WTC11 (cell line): ENCODE measurements at regions not wholly inside any gene's neighbourhood (a gene's known extent, or its start where the extent isn't known, plus 50 kb on each side); places are given as distances from the start of the nearest gene placed in this dataset.

Experiments
- ATAC-seq: fragments of 200-7000 bp; cut with Tn5 transposase; 2 replicates; pipeline ENCODE4 v1.10.0; 2021; ENCODE audit warnings: mild to moderate bottlenecking, moderate library complexity
- CTCF ChIA-PET: fragments of 300-600 bp; sonication (Branson Sonifier 250); formaldehyde crosslinking; loops from one replicate; lab custom pipeline; 2021; ENCODE audit warnings: antibody characterized with exemption; lab: Charles Lee
- POLR2A ChIA-PET: fragments of 350-600 bp; sonication (Branson Sonifier 250); formaldehyde crosslinking; loops from one replicate; lab custom pipeline; 2021; ENCODE audit warnings: antibody characterized with exemption; lab: Charles Lee
- DNase-seq: peaks from one replicate; pipeline ENCODE4 v3.0.0; 2021; ENCODE audit warnings: low spot score
- H3K27ac Mint-ChIP-seq: 2 replicates; pipeline ENCODE4 v1.8.0; 2021; ENCODE audit warnings: mixed read lengths
- H3K27me3 Mint-ChIP-seq: 2 replicates; pipeline ENCODE4 v1.8.0; 2021; ENCODE audit warnings: low read depth, mild to moderate bottlenecking, moderate library complexity, mixed read lengths
- H3K36me3 Mint-ChIP-seq: 2 replicates; pipeline ENCODE4 v1.8.0; 2021; ENCODE audit warnings: mixed read lengths
- H3K4me1 Mint-ChIP-seq: 2 replicates; pipeline ENCODE4 v1.8.0; 2022; ENCODE audit warnings: mixed read lengths
- H3K4me3 Mint-ChIP-seq: 2 replicates; pipeline ENCODE4 v1.8.0; 2021; ENCODE audit warnings: mild to moderate bottlenecking, moderate library complexity, mixed read lengths
- H3K9me3 Mint-ChIP-seq: 2 replicates; pipeline ENCODE4 v1.8.0; 2021; ENCODE audit warnings: mixed read lengths
- ARID4B ChIP-seq: sonication (generic); formaldehyde crosslinking; IDR thresholded peaks from 2 replicates; pipeline ENCODE4 v1.8.0; 2023; ENCODE audit warnings: missing genetic modification reagents, mild to moderate bottlenecking, borderline replicate concordance
- CDX4 ChIP-seq: fragments of 250-450 bp; sonication (Bioruptor Pico); IDR thresholded peaks from 2 replicates; pipeline ENCODE4 v1.9.0; 2021; ENCODE audit warnings: moderate library complexity, mild to moderate bottlenecking, inconsistent platforms, borderline replicate concordance
- CREB1 ChIP-seq: sonication (generic); formaldehyde crosslinking; IDR thresholded peaks from 2 replicates; pipeline ENCODE4 v1.8.0; 2023; ENCODE audit warnings: mild to moderate bottlenecking, missing genetic modification reagents
- E2F1 ChIP-seq: sonication (generic); formaldehyde crosslinking; IDR thresholded peaks from 2 replicates; pipeline ENCODE4 v1.8.0; 2022; ENCODE audit warnings: mild to moderate bottlenecking, missing genetic modification reagents
- E2F5 ChIP-seq: sonication (generic); formaldehyde crosslinking; IDR thresholded peaks from 2 replicates; pipeline ENCODE4 v1.8.1; 2022; ENCODE audit warnings: mild to moderate bottlenecking, moderate library complexity, missing genetic modification reagents
- ETV6 ChIP-seq: sonication (generic); formaldehyde crosslinking; IDR thresholded peaks from 2 replicates; pipeline ENCODE4 v1.8.1; 2022; ENCODE audit warnings: mild to moderate bottlenecking, missing genetic modification reagents
- FOXK1 ChIP-seq: sonication (generic); formaldehyde crosslinking; IDR thresholded peaks from 2 replicates; pipeline ENCODE4 v1.8.0; 2022; ENCODE audit warnings: mild to moderate bottlenecking, moderate library complexity, missing genetic modification reagents
- FOXP1 ChIP-seq: sonication (generic); formaldehyde crosslinking; IDR thresholded peaks from 2 replicates; pipeline ENCODE4 v1.8.0; 2022; ENCODE audit warnings: missing genetic modification reagents, mild to moderate bottlenecking, moderate library complexity, borderline replicate concordance
- GTF2I ChIP-seq: fragments of 250-450 bp; sonication (Bioruptor Pico); conservative IDR thresholded peaks from 2 replicates; pipeline ENCODE4 v1.4.0; 2021; ENCODE audit warnings: mild to moderate bottlenecking
- HMGXB4 ChIP-seq: sonication (generic); formaldehyde crosslinking; IDR thresholded peaks from 2 replicates; pipeline ENCODE4 v1.8.1; 2023; ENCODE audit warnings: mild to moderate bottlenecking, moderate library complexity, missing genetic modification reagents
- JUN ChIP-seq: sonication (generic); formaldehyde crosslinking; IDR thresholded peaks from 2 replicates; pipeline ENCODE4 v1.8.0; 2023; ENCODE audit warnings: mild to moderate bottlenecking, missing genetic modification reagents
- NFATC4 ChIP-seq: fragments of 250-450 bp; sonication (Bioruptor Pico); IDR thresholded peaks from 2 replicates; pipeline ENCODE4 v1.9.0; 2021; ENCODE audit warnings: mild to moderate bottlenecking
- NFE2L1 ChIP-seq: sonication (generic); formaldehyde crosslinking; IDR thresholded peaks from 2 replicates; pipeline ENCODE4 v1.8.1; 2023; ENCODE audit warnings: missing genetic modification reagents
- NFYB ChIP-seq: sonication (generic); formaldehyde crosslinking; conservative IDR thresholded peaks from 2 replicates; pipeline ENCODE4 v1.8.0; 2022; ENCODE audit warnings: low read depth, missing genetic modification reagents
- OVOL2 ChIP-seq: fragments of 250-450 bp; sonication (Bioruptor Pico); IDR thresholded peaks from 2 replicates; pipeline ENCODE4 v1.9.0; 2021; ENCODE audit warnings: mild to moderate bottlenecking, borderline replicate concordance
- ZNF121 ChIP-seq: sonication (generic); formaldehyde crosslinking; IDR thresholded peaks from 2 replicates; pipeline ENCODE4 v1.8.0; 2023; ENCODE audit warnings: missing genetic modification reagents
- ZNF219 ChIP-seq: sonication (generic); formaldehyde crosslinking; IDR thresholded peaks from 2 replicates; pipeline ENCODE4 v1.8.0; 2023; ENCODE audit warnings: missing genetic modification reagents, mild to moderate bottlenecking, borderline replicate concordance
- ZNF416 ChIP-seq: fragments of 250-450 bp; sonication (Bioruptor Pico); IDR thresholded peaks from 2 replicates; pipeline ENCODE4 v1.9.0; 2021; ENCODE audit warnings: mild to moderate bottlenecking, inconsistent platforms
- ZNF423 ChIP-seq: fragments of 250-450 bp; sonication (Bioruptor Pico); IDR thresholded peaks from 2 replicates; pipeline ENCODE4 v2.1.2; 2022; ENCODE audit warnings: mild to moderate bottlenecking, moderate library complexity
- ZNF512 ChIP-seq: sonication (generic); formaldehyde crosslinking; IDR thresholded peaks from 2 replicates; pipeline ENCODE4 v1.8.1; 2022; ENCODE audit warnings: missing genetic modification reagents, borderline replicate concordance
- ZNF532 ChIP-seq: fragments of 250-450 bp; sonication (Bioruptor Pico); IDR thresholded peaks from 2 replicates; pipeline ENCODE4 v1.9.0; 2021; ENCODE audit warnings: mild to moderate bottlenecking, borderline replicate concordance
- ZNF671 ChIP-seq: fragments of 250-450 bp; sonication (Bioruptor Pico); IDR thresholded peaks from 2 replicates; pipeline ENCODE4 v1.8.0; 2021; ENCODE audit warnings: mild to moderate bottlenecking

- TF ChIP-seq ZNF532 (CRISPR knock-in tag) (no peak), NFATC4 (CRISPR knock-in tag) (no peak), NFYB (CRISPR knock-in tag) (no peak), E2F1 (CRISPR knock-in tag) (no peak), FOXK1 (CRISPR knock-in tag) (no peak), ZNF671 (CRISPR knock-in tag) (no peak), GTF2I (CRISPR knock-in tag) (no peak), ETV6 (no peak), CREB1 (CRISPR knock-in tag) (no peak), E2F5 (CRISPR knock-in tag) (no peak)
These were observed 140.6 kb upstream of the CTBP2 start (continued) for GRCh38 chr10:125300937-125301336.

- no peak overlapping the region for H3K27ac Mint-ChIP-seq
- no peak for DNase-seq
- no peak overlapping the region for H3K4me3 Mint-ChIP-seq
- H3K9me3 Mint-ChIP-seq = peaks cover 3% of the 10 kb centered on the region; the same call in 1 of the 2 replicates
- H3K4me1 Mint-ChIP-seq = no peaks in the 10 kb centered on the region
- H3K27me3 Mint-ChIP-seq = no peaks in the 10 kb centered on the region; the same call in 1 of the 2 replicates
- no peaks in the 10 kb centered on the region for H3K36me3 Mint-ChIP-seq
- ChIA-PET POLR2A (no interaction called here), CTCF (interaction anchor here (0.6 kb wide), 1 partner anchor 760 kb away, joined by 3 read pairs; no protein-coding TSS in a partner anchor)
- ATAC-seq = no peak
- no peak for TF ChIP-seq ZNF219 (CRISPR knock-in tag)
- no peak for TF ChIP-seq ZNF512 (CRISPR knock-in tag)
- TF ChIP-seq FOXP1 (CRISPR knock-in tag) = no peak
- no peak for TF ChIP-seq NFE2L1 (CRISPR knock-in tag)
- TF ChIP-seq ZNF416 (CRISPR knock-in tag) = no peak
- no peak for TF ChIP-seq ZNF121 (CRISPR knock-in tag)
- no peak for TF ChIP-seq ARID4B (CRISPR knock-in tag)
- TF ChIP-seq CDX4 (CRISPR knock-in tag) = no peak
- TF ChIP-seq JUN (CRISPR knock-in tag) = no peak
- TF ChIP-seq HMGXB4 (CRISPR knock-in tag) = no peak
- TF ChIP-seq ZNF423 (CRISPR knock-in tag) = no peak
- TF ChIP-seq OVOL2 = no peak
- no peak for TF ChIP-seq NFYB (CRISPR knock-in tag)
These were observed 139.1 kb upstream of the CTBP2 start for GRCh38 chr10:125299461-125299860.
